ENCODE measurements at regions not wholly inside any gene's neighbourhood (a gene's known extent, or its start where the extent isn't known, plus 50 kb on each side); places are given as distances from the start of the nearest gene placed in this dataset.

DNA sequence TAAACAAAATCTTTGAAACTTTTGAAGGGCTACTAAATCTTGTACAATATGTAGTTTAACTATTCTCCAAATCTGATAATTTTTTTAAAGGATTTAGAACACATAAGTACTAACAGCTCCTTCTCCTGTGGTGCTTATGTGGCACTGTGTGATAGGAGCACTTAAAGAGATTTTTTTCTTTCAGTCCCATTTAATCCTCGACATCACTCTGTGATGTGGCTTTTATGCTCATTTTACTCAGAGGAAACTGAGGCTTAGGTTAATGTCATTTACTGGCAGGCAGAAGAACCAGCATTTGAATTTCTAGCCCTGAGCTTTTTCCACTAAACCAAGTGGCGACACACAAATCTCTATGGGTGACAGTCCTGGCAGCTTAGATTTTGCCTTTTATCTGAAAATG lies 92.4 kb downstream of the SAMD9 start:
- TF ChIP-seq NRF1 (IDR thresholded peaks at IDR 0.05; ENCODE audit: low read depth, low read length): no peak
- TF ChIP-seq POLR2A (IDR thresholded peaks at IDR 0.05; ENCODE audit: control extremely low read depth in 1 of 2, low read depth in 2 of 2, low read length in 2 of 2): no peak
- no peak for TF ChIP-seq ZNF274 (IDR thresholded peaks at IDR 0.05; ENCODE audit: borderline replicate concordance, extremely low read depth, low read length)
- TF ChIP-seq KDM4A (IDR thresholded peaks at IDR 0.05; ENCODE audit: low read depth, low read length, severe bottlenecking): no peak
- TF ChIP-seq SIN3A (conservative IDR thresholded peaks at IDR 0.05 in 1 of 2, IDR thresholded peaks at IDR 0.05 in 1 of 2; ENCODE audit: low read depth in 1 of 2, low read length in 2 of 2): no peak
- TF ChIP-seq RAD21 (IDR thresholded peaks at IDR 0.05 in 1 of 2, conservative IDR thresholded peaks at IDR 0.05 in 1 of 2; ENCODE audit: low read depth in 2 of 2, low read length in 2 of 2): no peak
- TF ChIP-seq RFX5 (IDR thresholded peaks at IDR 0.05; ENCODE audit: borderline replicate concordance, low read depth, low read length): no peak
- TF ChIP-seq TAF1 (IDR thresholded peaks at IDR 0.05; ENCODE audit: low read depth, low read length): no peak
- TF ChIP-seq CTCF (IDR thresholded peaks at IDR 0.05; ENCODE audit: control extremely low read depth in 1 of 3, insufficient read depth in 1 of 3, low read depth in 1 of 3, low read length in 3 of 3): no peak
- no peak for TF ChIP-seq EZH2 (IDR thresholded peaks at IDR 0.05; ENCODE audit: low read depth, low read length, severe bottlenecking)
- no peak for TF ChIP-seq POU5F1 (IDR thresholded peaks at IDR 0.05; ENCODE audit: low read depth, low read length)
- no peak for TF ChIP-seq POLR2AphosphoS5 (IDR thresholded peaks at IDR 0.05; ENCODE audit: low read depth, low read length)
- no peak for TF ChIP-seq EP300 (IDR thresholded peaks at IDR 0.05; ENCODE audit: borderline replicate concordance in 1 of 2, low read depth in 2 of 2, low read length in 2 of 2)
